Endothelial cell of umbilical vein (primary cell): ENCODE measurements at regions not wholly inside any gene's neighbourhood (a gene's known extent, or its start where the extent isn't known, plus 50 kb on each side); places are given as distances from the start of the nearest gene placed in this dataset.

Source experiments
- BruUV-seq: library from RNA; stranded (reverse); fragments of 400-500 nt; replicated peaks from 2 replicates; lab custom pipeline; 2021; lab: Mats Ljungman, UMichigan
- CTCF ChIA-PET: fragments of 300-600, 350-600 bp; sonication (Branson Sonifier 250); formaldehyde crosslinking; loops from one replicate; lab custom pipeline; 2021; ENCODE audit warnings: antibody characterized with exemption, inconsistent platforms; lab: Charles Lee
- POLR2A ChIA-PET: fragments of 300-600, 350-600 bp; sonication (Branson Sonifier 250); formaldehyde crosslinking; loops from one replicate; lab custom pipeline; 2021; ENCODE audit warnings: antibody characterized with exemption, inconsistent platforms; lab: Charles Lee
- DNase-seq: peaks from one replicate; pipeline ENCODE4 v3.0.0-alpha.2; 2011; ENCODE audit warnings: low read depth, low spot score
- FAIRE-seq: peaks from 2 replicates; lab custom pipeline; 2011; peaks lifted over from hg19 to GRCh38; lab: Jason Lieb, UNC
- H2AFZ ChIP-seq: 2 replicates; pipeline ENCODE4 v1.6.0; 2012; ENCODE audit warnings: low read depth, low read length, control low read depth, inconsistent platforms
- H3K27ac ChIP-seq: 2 replicates; pipeline ENCODE4 v1.5.1; 2011; ENCODE audit warnings: low read depth, mild to moderate bottlenecking, control low read depth, low read length, moderate library complexity; ENCODE audit not compliant: insufficient read depth
- H3K27me3 ChIP-seq, 2 experiments: 2 replicates each; pipeline versions ENCODE4 v1.6.0 to v1.6.1; 2011; ENCODE audit warnings: low read length in 2 of 2, mixed read lengths in 1 of 2; ENCODE audit not compliant: control insufficient read depth in 2 of 2, insufficient read depth in 2 of 2
- H3K36me3 ChIP-seq, 2 experiments: 2 replicates in 1 of 2; 3 replicates in 1 of 2; pipeline ENCODE4 v1.5.1; 2011; ENCODE audit warnings: low read length in 2 of 2, mild to moderate bottlenecking in 1 of 2, moderate library complexity in 1 of 2; ENCODE audit not compliant: control insufficient read depth in 2 of 2, insufficient read depth in 2 of 2; ENCODE audit errors: extremely low read depth in 1 of 2
- H3K4me1 ChIP-seq: 3 replicates; pipeline ENCODE4 v1.5.1; 2011; ENCODE audit warnings: mild to moderate bottlenecking, low read length; ENCODE audit not compliant: control insufficient read depth, insufficient read depth; ENCODE audit errors: extremely low read depth
- H3K4me2 ChIP-seq: 2 replicates; pipeline ENCODE4 v1.6.1; 2011; ENCODE audit warnings: low read length, control low read depth, mixed read lengths; ENCODE audit not compliant: insufficient read depth
- H3K4me3 ChIP-seq, 3 experiments: fragments of 200-600 bp in 1 of 3; sonication (generic), shearing (Covaris generic) in 1 of 3; replicated peaks in 1 of 3; 2 replicates each; pipeline ENCODE4 v1.5.1; 2011 to 2016; ENCODE audit warnings: control low read depth in 3 of 3, low read length in 3 of 3, mild to moderate bottlenecking in 2 of 3, inconsistent platforms in 1 of 3, low read depth in 1 of 3, moderate library complexity in 1 of 3; ENCODE audit not compliant: insufficient read depth in 1 of 3
- H3K79me2 ChIP-seq: 2 replicates; pipeline ENCODE4 v1.6.0; 2012; ENCODE audit warnings: low read length, inconsistent platforms; ENCODE audit not compliant: control insufficient read depth, insufficient read depth
- H3K9ac ChIP-seq: replicated peaks from 2 replicates; pipeline ENCODE3; 2011; ENCODE audit warnings: low read length, control low read depth; ENCODE audit not compliant: insufficient read depth; ENCODE audit errors: extremely low read depth
- H3K9me1 ChIP-seq: replicated peaks from 3 replicates; pipeline ENCODE4 v1.6.0; 2011; ENCODE audit warnings: mild to moderate bottlenecking, low read length; ENCODE audit not compliant: control insufficient read depth, insufficient read depth; ENCODE audit errors: extremely low read depth
- H3K9me3 ChIP-seq: replicated peaks from 2 replicates; pipeline ENCODE4 v1.5.1; 2012; ENCODE audit warnings: low read length, inconsistent platforms; ENCODE audit not compliant: control insufficient read depth, insufficient read depth
- H4K20me1 ChIP-seq: replicated peaks from 2 replicates; pipeline ENCODE3; 2011; ENCODE audit warnings: mild to moderate bottlenecking, low read length; ENCODE audit not compliant: control insufficient read depth, insufficient read depth; ENCODE audit errors: extremely low read depth
- CTCF ChIP-seq, 2 donors: IDR thresholded peaks; 1 replicate in 1 of 2; 2 replicates in 1 of 2; pipeline ENCODE4 v1.5.1; 2011; ENCODE audit warnings: low read length in 2 of 2, mild to moderate bottlenecking in 2 of 2, moderate library complexity in 2 of 2, control low read depth in 1 of 2, inconsistent platforms in 1 of 2, low read depth in 1 of 2; ENCODE audit not compliant: insufficient read depth in 1 of 2; ENCODE audit errors: extremely low read depth in 1 of 2
- FOS ChIP-seq: IDR thresholded peaks from 2 replicates; pipeline ENCODE4 v1.6.1; 2011; ENCODE audit warnings: mild to moderate bottlenecking, low read length, moderate library complexity, borderline replicate concordance; ENCODE audit not compliant: insufficient read depth
- GATA2 ChIP-seq: IDR thresholded peaks from 2 replicates; pipeline ENCODE4 v1.7.0; 2011; ENCODE audit warnings: low read depth, mild to moderate bottlenecking, moderate library complexity, mixed read lengths, low read length; ENCODE audit not compliant: insufficient read length, insufficient read depth
- JUN ChIP-seq: IDR thresholded peaks from 2 replicates; pipeline ENCODE4 v1.6.1; 2011; ENCODE audit warnings: borderline replicate concordance, low read depth; ENCODE audit not compliant: insufficient read length, insufficient read depth
- MAX ChIP-seq: IDR thresholded peaks from 2 replicates; pipeline ENCODE4 v1.6.1; 2011; ENCODE audit not compliant: insufficient read depth, insufficient read length
- MYC ChIP-seq: IDR thresholded peaks from one replicate; pipeline ENCODE4 v1.6.1; 2011; ENCODE audit warnings: mild to moderate bottlenecking, low read depth, low read length
- POLR2A ChIP-seq: IDR thresholded peaks from 2 replicates; pipeline ENCODE4 v1.6.1; 2012; ENCODE audit warnings: low read depth, mild to moderate bottlenecking, control low read depth, low read length
- POLR2AphosphoS5 ChIP-seq: IDR thresholded peaks from 2 replicates; pipeline ENCODE4 v1.6.1; 2012; ENCODE audit warnings: low read depth, mild to moderate bottlenecking, control low read depth, low read length, moderate library complexity; ENCODE audit not compliant: insufficient read depth
- dilution Hi-C: fragments of 300-500 bp; cut with MboI; formaldehyde crosslinking; loops from one replicate; pipeline ENCODE4 v1.15.0; 2019; ENCODE audit warnings: low sequenced_read_pairs; ENCODE audit not compliant: extremely low pct_ligation_motif_present
- intact Hi-C: fragments of 100-400 bp; cut with micrococcal nuclease; formaldehyde crosslinking; loops from one replicate; pipeline ENCODE4 v1.10.0; 2022

- H3K27ac ChIP-seq = no peak overlapping the region
- peaks cover 3% of the 10 kb centered on the region for H3K4me1 ChIP-seq
- no peak for FAIRE-seq
- H3K36me3 ChIP-seq = no peaks in the 10 kb centered on the region
- H3K9me1 ChIP-seq = no peaks in the 10 kb centered on the region
- POLR2A ChIA-PET = no interaction called here
- peaks cover 8 to 14% of the 10 kb centered on the region in 2 experiments for H3K27me3 ChIP-seq
- no peaks in the 10 kb centered on the region for H4K20me1 ChIP-seq
- no peak overlapping the region for H3K9ac ChIP-seq
- H3K4me2 ChIP-seq = no peak overlapping the region
- intact Hi-C loops (no loop called here), dilution Hi-C loops (no loop called here)
- no TSS peak for BruUV-seq
- no peak overlapping the region for H2AFZ ChIP-seq
- H3K9me3 ChIP-seq = no peaks in the 10 kb centered on the region
- no peaks in the 10 kb centered on the region for H3K79me2 ChIP-seq
- CTCF ChIA-PET = no interaction called here
- TF ChIP-seq MAX (no peak), POLR2AphosphoS5 (no peak), JUN (no peak), POLR2A (no peak), MYC (no peak), CTCF (IDR thresholded peaks at IDR 0.05; ENCODE audit: extremely low read depth in 1 of 2, insufficient read depth in 1 of 2, low read depth in 1 of 2, low read length in 2 of 2) (no peak), FOS (no peak), GATA2 (no peak)
- no peak for DNase-seq
- H3K4me3 ChIP-seq = no peak overlapping the region
These were observed 273.9 kb downstream of the RPS24 start for GRCh38 chr10:78307576-78307975.
